ENCODE measurements at regions not wholly inside any gene's neighbourhood (a gene's known extent, or its start where the extent isn't known, plus 50 kb on each side); places are given as distances from the start of the nearest gene placed in this dataset.
A peak's percentile ranks its signal among the peaks of the same experiment; 100 is the strongest.

DNA sequence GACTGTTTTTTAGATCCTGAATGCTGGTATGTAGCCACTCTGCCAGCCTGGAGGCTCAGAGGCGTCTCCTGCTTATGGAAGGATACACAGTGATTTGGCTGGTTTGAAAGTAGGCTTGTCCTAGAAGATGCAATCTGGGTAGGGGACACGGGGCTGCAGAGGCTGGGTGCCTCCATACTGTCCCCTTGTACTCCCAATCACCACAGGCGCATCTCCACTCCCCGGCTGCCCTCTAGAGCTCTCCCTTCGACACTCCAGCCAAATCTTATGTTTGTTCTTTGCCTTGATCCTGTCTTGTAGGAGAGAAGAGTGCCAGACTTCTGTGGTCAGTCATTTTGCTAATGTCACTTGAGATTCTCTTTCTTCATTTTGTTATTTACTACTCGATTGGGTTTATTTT is 168.8 kb upstream of the THRB start:
- no peak for TF ChIP-seq JUND (IDR thresholded peaks at IDR 0.05; ENCODE audit: low read depth)
- in situ Hi-C loops (cut with HindIII; ENCODE audit: low pct_unique_long_range_greater_than_20kb, low sequenced_read_pairs) = no loop called here
- DNase-seq (ENCODE audit: low read depth in 1 of 2, low spot score in 1 of 2) = peak in 1 of 2 experiments; percentile 28

DNA sequence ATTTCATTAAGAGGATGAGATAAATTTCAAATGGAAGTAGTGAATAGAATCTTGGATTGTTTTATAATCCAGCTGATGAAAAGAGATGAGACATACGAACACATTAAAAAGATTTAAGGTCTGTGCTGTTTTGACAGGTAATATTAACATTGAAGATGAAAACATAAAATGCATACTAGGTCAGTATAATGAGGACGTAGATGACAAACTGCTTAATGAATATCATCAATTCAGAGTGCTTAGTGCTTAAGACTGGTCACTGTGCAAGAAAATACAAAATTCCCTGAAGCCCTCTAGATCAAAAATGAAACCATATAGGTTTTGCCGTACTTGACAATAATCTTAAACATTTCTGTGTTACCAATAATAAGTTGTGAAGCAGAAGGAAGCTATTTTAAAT is 173.4 kb upstream of the THRB start:
- in situ Hi-C loops (cut with HindIII; ENCODE audit: low pct_unique_long_range_greater_than_20kb, low sequenced_read_pairs) = no loop called here
- no peak for TF ChIP-seq JUND (IDR thresholded peaks at IDR 0.05; ENCODE audit: low read depth)
- no peak for DNase-seq (ENCODE audit: low read depth in 1 of 2, low spot score in 1 of 2)

DNA sequence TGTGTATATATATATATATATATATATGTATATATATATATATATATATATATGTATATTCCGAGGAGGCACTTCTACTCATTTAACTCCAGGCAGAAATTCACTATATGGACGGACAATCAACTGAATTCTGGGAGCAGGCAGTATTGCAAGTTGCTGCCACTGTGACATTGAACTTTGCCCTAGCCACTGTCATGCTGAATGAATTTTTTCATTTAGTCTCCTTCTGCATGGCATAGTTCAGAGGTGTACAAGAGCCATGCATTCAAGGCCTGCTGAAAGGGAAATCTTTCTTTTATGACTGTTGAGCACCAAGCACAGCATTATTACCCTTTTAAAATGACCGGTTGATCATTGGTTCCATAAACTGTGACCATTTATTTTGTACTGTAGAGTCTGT is 176.2 kb upstream of the THRB start:
- no peak for TF ChIP-seq JUND (IDR thresholded peaks at IDR 0.05; ENCODE audit: low read depth)
- in situ Hi-C loops (cut with HindIII; ENCODE audit: low pct_unique_long_range_greater_than_20kb, low sequenced_read_pairs) = no loop called here
- no peak for DNase-seq (ENCODE audit: low read depth in 1 of 2, low spot score in 1 of 2)

DNA sequence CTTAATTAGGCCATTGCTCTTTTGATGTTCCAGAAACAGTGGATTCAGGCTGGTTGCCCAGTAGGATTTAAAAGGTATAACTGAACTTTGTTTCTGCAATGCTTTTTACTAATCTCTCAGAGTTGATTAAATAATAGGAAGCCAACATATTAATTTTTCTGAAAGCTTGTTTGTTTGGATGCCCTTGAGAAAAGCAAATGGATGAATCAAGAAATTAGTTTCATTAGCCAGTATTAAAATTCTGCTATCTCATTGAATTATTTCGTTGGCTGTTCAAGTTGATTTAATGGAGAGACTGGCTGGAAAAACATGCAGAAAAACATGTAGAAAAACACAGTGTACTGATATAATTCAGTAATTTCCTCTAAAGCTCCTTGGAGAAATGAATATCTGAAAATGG is 178.9 kb upstream of the THRB start:
- in situ Hi-C loops (cut with HindIII; ENCODE audit: low pct_unique_long_range_greater_than_20kb, low sequenced_read_pairs) = no loop called here
- DNase-seq (ENCODE audit: low read depth in 1 of 2, low spot score in 1 of 2) = no peak
- TF ChIP-seq JUND (IDR thresholded peaks at IDR 0.05; ENCODE audit: low read depth) = no peak

DNA sequence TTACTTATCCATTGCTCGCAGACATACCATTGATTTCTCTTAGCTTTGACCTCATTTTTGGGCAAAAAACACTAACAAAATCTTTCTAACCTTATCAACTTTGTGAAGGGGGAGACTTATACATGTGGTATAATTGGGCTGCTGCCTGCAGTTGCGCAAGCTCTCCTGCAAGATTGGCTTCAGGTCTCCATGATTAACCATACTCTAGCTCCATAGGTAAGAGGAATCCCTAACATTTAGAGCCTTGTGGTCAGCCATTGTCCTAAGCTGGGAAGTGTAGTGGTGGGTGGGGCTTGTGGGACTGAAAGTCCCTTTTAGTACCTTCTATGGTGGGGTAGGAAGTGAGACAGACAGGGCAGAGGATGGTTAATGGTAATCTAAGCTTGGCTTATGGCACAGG is 179.6 kb upstream of the THRB start:
- no peak for DNase-seq (ENCODE audit: low read depth in 1 of 2, low spot score in 1 of 2)
- no peak for TF ChIP-seq JUND (IDR thresholded peaks at IDR 0.05; ENCODE audit: low read depth)
- in situ Hi-C loops (cut with HindIII; ENCODE audit: low pct_unique_long_range_greater_than_20kb, low sequenced_read_pairs) = no loop called here

DNA sequence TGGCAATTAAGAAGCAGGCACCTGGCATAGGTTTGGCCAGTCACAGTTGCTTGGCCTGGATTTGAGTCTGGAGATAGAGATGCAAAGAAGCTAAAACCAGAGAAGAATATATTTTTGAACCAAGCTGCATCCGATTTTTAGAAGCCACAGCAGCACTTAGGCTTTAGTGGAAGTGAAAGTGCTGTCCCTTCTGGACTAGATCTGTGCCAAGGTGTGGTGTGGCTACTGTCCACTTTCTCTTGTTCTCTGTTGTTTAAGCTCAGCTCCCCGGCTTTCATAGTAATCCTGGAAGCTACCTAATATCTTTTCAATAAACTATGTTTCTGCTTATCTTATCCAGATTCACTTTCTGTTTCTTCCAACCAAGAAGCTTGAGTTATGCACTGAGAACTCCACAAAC is 183.4 kb upstream of the THRB start:
- peak in 1 of 2 experiments; percentile 9 for DNase-seq (ENCODE audit: low read depth in 1 of 2, low spot score in 1 of 2)
- in situ Hi-C loops (cut with HindIII; ENCODE audit: low pct_unique_long_range_greater_than_20kb, low sequenced_read_pairs) = no loop called here
- TF ChIP-seq JUND (IDR thresholded peaks at IDR 0.05; ENCODE audit: low read depth) = no peak

DNA sequence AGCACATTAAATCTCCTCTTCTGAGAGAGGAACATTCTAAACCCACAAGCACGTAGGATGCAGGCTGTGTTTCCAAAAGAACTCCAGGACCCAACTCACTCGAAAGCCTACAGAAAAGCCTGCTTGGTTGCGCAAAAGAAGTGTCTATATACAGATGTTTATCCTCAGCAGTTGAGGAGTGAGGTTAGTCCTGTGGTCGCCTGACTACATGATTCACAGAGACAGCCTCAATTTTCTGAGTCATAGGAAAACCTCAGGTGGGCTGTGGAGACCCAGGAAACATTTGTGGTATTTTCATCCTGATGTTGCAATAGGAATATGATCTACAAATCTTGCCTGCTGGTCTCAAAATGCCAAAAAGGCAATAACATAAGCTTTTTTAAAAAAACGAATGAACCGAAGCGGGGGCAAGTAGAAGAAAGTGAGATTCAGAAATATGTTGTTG is 183.8 kb upstream of the THRB start:
- peak in 1 of 2 experiments; percentile 10 for DNase-seq (ENCODE audit: low read depth in 1 of 2, low spot score in 1 of 2)
- TF ChIP-seq JUND (IDR thresholded peaks at IDR 0.05; ENCODE audit: low read depth) = no peak
- in situ Hi-C loops (cut with HindIII; ENCODE audit: low pct_unique_long_range_greater_than_20kb, low sequenced_read_pairs) = no loop called here

DNA sequence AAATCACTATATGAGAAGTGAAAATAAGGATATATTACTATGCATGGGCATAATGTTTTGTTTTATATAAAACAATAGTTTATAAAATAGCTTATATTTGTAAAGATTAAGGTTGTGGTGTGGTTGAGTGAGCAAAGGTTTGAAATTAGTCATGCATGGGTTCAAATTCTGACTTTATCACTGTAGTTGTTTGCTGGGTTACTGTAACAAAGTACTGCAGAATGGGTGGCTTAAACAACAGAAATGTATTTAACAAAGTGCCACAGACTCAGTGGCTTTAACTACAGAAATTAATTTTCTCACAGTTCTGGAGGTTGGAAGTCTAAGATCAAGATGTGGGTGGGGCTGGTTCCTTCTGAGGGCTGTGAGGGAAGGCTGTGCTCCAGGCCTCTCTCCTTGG is 184.8 kb upstream of the THRB start:
- in situ Hi-C loops (cut with HindIII; ENCODE audit: low pct_unique_long_range_greater_than_20kb, low sequenced_read_pairs) = no loop called here
- TF ChIP-seq JUND (IDR thresholded peaks at IDR 0.05; ENCODE audit: low read depth) = no peak
- no peak for DNase-seq (ENCODE audit: low read depth in 1 of 2, low spot score in 1 of 2)

DNA sequence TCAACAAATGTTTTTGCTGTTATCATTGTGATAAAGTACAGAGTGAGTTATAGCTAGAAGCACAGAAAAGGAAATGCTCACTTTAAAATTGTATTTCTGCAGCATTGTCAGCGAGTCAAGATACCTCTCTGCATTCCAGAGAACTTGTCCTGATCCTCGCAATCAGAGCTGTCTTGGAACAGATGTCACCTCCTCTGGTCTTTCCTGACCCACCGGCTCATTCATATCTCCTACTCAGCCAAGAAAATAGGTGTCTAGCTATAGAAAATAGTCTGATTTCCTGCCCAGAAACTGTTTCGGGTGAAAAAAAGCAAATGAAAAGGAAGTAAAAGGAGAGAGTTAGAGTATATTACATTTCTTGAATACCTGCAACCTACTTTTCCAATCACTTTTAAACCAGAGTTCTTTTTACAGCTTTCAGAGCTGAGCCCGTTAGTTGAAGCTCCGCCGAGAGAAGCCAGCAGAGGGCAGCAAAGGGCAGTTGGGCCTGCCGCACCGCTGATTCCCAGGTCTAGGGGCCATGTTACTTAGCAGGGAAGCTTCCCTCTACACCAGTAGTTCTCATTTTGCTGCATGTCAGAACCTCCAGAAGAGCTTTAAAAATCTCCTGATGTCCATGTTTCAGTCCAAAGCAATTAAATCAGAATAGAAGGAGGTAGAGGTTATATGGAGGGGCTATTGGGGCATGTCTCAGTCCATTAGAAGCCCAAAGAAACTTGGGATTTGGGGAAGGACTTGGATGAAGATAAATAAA is 185.7 kb upstream of the THRB start:
- peak; percentile 10 to 68 for DNase-seq (ENCODE audit: low read depth in 1 of 2, low spot score in 1 of 2)
- in situ Hi-C loops (cut with HindIII; ENCODE audit: low pct_unique_long_range_greater_than_20kb, low sequenced_read_pairs) = no loop called here
- TF ChIP-seq JUND (IDR thresholded peaks at IDR 0.05; ENCODE audit: low read depth) = no peak

DNA sequence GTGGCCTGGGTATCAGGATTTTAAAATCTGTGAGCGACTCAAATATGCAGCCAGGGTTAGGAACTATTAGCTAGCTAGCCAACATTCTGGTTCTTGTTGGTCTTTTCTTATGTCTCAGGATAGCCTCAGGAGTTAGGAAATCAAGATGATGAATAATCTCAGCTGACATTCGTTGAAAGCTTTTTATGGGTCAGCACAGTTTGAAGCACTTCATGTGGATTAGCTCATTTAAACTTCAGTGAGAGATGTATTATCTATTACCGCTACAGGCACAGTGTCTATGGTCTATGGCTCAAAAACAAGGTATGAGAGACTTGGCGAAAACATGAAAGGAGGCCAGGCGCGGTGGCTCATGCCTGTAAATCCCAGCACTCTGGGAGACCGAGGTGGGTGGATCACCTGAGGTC is 187.5 kb upstream of the THRB start:
- no peak for TF ChIP-seq JUND (IDR thresholded peaks at IDR 0.05; ENCODE audit: low read depth)
- in situ Hi-C loops (cut with HindIII; ENCODE audit: low pct_unique_long_range_greater_than_20kb, low sequenced_read_pairs) = no loop called here
- no peak for DNase-seq (ENCODE audit: low read depth in 1 of 2, low spot score in 1 of 2)

DNA sequence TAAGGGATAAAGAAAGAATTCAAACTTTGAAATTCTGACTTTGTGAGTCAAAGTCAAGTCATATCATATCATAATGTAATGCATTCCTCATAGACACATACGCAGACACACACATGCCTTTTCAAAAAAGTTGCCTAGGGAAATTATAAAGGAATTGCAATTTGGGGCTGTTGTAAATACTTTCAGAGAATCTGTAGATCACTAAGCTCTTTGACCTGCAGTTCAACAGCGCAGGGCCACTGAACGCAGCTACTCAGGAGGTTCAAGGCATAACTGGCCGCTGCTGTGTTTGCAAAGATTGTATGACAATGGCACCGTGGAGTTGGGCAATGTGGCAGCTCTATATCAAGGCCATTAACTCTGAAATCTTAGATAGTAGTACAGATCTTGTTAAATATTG is 188.4 kb upstream of the THRB start:
- in situ Hi-C loops (cut with HindIII; ENCODE audit: low pct_unique_long_range_greater_than_20kb, low sequenced_read_pairs) = no loop called here
- DNase-seq (ENCODE audit: low read depth in 1 of 2, low spot score in 1 of 2) = no peak

DNA sequence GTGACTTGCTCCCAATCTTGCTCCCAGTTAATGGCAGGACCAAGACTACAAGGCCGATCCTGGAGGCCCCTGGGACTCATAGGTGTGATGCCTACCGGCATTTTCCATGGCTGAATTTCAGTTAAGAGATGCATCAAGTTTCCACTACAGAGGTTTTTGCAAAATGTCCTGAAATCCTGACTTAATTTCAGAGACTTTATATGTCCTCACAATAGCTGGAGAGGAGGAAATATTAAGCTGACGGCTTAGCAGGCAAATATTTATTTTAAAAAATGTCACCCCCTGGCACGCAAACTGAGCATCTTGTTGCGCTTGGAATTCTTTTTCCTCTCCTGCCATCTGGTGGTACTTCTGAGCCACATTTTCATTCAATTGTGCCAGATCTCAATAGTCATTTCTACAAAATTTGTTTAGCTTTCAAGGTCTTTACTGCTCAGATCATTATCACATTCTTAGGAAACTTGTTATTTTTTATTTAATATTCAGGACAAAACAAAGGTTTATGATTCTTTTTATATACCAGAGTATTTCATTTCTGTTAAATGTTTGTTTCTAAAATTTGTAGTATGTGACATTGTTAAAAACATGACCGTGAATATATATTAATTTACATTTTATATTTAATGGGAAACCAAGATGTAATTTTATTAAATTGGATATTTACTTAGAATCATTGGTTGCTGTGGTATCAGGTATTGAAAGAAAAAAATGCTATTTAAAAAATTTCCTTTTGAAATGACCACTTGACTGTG is 189.2 kb upstream of the THRB start:
- DNase-seq (ENCODE audit: low read depth in 1 of 2, low spot score in 1 of 2) = peak; percentile 14 to 68
- in situ Hi-C loops (cut with HindIII; ENCODE audit: low pct_unique_long_range_greater_than_20kb, low sequenced_read_pairs) = no loop called here
- TF ChIP-seq JUND (IDR thresholded peaks at IDR 0.05; ENCODE audit: low read depth) = no peak

More for the DNA sequence above, 188.4 kb upstream of the THRB start:
- no peak for TF ChIP-seq JUND (IDR thresholded peaks at IDR 0.05; ENCODE audit: low read depth)

DNA sequence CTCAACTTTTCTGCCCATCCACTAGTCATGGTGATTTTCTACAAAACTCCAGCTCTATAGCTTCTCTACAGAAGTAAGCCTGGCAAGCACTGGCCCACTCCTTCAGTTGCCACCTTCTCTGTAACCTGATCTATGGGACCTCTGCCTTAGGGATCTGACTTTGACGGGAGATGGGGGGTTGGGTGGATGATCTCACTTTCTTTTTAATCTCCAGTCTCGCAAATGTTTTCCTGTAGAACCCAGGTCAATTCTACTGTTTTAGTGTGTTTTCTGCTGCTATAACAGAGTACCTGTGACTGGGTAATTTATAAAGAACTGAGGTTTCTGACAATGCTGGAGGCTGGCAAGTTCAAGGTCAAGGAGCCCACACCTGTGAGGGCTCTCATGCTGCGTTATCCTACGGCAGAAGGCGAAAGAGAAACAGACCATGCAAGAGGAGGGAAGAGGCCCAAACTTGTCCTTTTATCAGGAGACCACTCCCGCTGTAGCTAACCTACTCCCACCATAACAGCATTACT is 189.9 kb upstream of the THRB start:
- in situ Hi-C loops (cut with HindIII; ENCODE audit: low pct_unique_long_range_greater_than_20kb, low sequenced_read_pairs) = no loop called here
- DNase-seq (ENCODE audit: low read depth in 1 of 2, low spot score in 1 of 2) = no peak
- no peak for TF ChIP-seq JUND (IDR thresholded peaks at IDR 0.05; ENCODE audit: low read depth)

All from T47D (cell line).